Esophagus (tissue), 2 donors: ENCODE measurements at regions not wholly inside any gene's neighbourhood (a gene's known extent, or its start where the extent isn't known, plus 50 kb on each side); places are given as distances from the start of the nearest gene placed in this dataset.
"Not testable (repeated sequence)": the region's sequence is repeated elsewhere in the genome, so short reads cannot be mapped to it uniquely, and the experiment has no call there.

ENCODE experiments used
- H3K27ac ChIP-seq, 2 donors: one replicate each; pipeline ENCODE4 v1.5.1; 2013; ENCODE audit warnings: low read depth in 2 of 2, mild to moderate bottlenecking in 2 of 2, inconsistent platforms in 1 of 2, low read length in 1 of 2, moderate library complexity in 1 of 2
- H3K27me3 ChIP-seq, 2 donors: one replicate each; pipeline ENCODE4 v1.6.1; 2013; ENCODE audit warnings: low read length in 2 of 2, control low read depth in 1 of 2, mild to moderate bottlenecking in 1 of 2; ENCODE audit not compliant: insufficient read depth in 2 of 2, control insufficient read depth in 1 of 2
- H3K36me3 ChIP-seq, 2 donors: one replicate each; pipeline ENCODE4 v1.6.1; 2013; ENCODE audit warnings: low read length in 1 of 2; ENCODE audit not compliant: control insufficient read depth in 2 of 2, insufficient read depth in 2 of 2
- H3K4me1 ChIP-seq, 2 donors: one replicate each; pipeline ENCODE4 v1.6.1; 2013; ENCODE audit warnings: low read length in 1 of 2; ENCODE audit not compliant: control insufficient read depth in 2 of 2, insufficient read depth in 2 of 2
- H3K4me3 ChIP-seq, 2 donors: one replicate each; pipeline ENCODE4 v1.5.1; 2013; ENCODE audit warnings: low read length in 2 of 2, mild to moderate bottlenecking in 2 of 2, low read depth in 1 of 2, moderate library complexity in 1 of 2
- H3K9me3 ChIP-seq, 2 donors: one replicate each; pipeline ENCODE4 v1.6.1; 2013; ENCODE audit warnings: mild to moderate bottlenecking in 2 of 2, low read depth in 1 of 2, low read length in 1 of 2, moderate library complexity in 1 of 2; ENCODE audit not compliant: control insufficient read depth in 2 of 2, insufficient read depth in 1 of 2
- WGBS, 2 donors: extraction: QIAGEN DNeasy Blood & Tissue Kit; methylation state at CpG; one replicate each; pipeline ENCODE4 v1.1.7; 2013; 5-methylcytosine and 5-hydroxymethylcytosine counted together
- donor health status: healthy with polysubstance abuse.
- donor health status: Bipolar disorder and iron deficiency.

GRCh38 chr14:71762575-71762974 lies 169.7 kb upstream of the RGS6 start:
- no peak overlapping the region for H3K4me3 ChIP-seq
- no peaks in the 10 kb centered on the region for H3K36me3 ChIP-seq
- H3K27ac ChIP-seq = no peak overlapping the region
- 88 to 91% methylated on average over 4 of the region's 4 CpGs for WGBS, 2 donors
- peaks cover 0 to 3% of the 10 kb centered on the region in 2 donors for H3K9me3 ChIP-seq
- H3K4me1 ChIP-seq = peaks cover 0 to 2% of the 10 kb centered on the region in 2 donors
- H3K27me3 ChIP-seq = no peaks in the 10 kb centered on the region

- H3K9me3 ChIP-seq = peaks cover 0 to 3% of the 10 kb centered on the region in 2 donors
- no peaks in the 10 kb centered on the region for H3K27me3 ChIP-seq
- no peaks in the 10 kb centered on the region for H3K36me3 ChIP-seq
- WGBS, 2 donors = 44 to 47% methylated on average over 9 of the region's 9 CpGs
- H3K4me3 ChIP-seq = no peak overlapping the region
- no peak overlapping the region for H3K27ac ChIP-seq
- H3K4me1 ChIP-seq = peaks cover 0 to 2% of the 10 kb centered on the region in 2 donors
Observed at GRCh38 chr14:71764701-71765382, 167.4 kb upstream of the RGS6 start.

GRCh38 chr14:71765505-71765904 lies 166.7 kb upstream of the RGS6 start:
- no peaks in the 10 kb centered on the region for H3K36me3 ChIP-seq
- no peak overlapping the region for H3K27ac ChIP-seq
- H3K4me3 ChIP-seq = no peak overlapping the region
- H3K27me3 ChIP-seq = no peaks in the 10 kb centered on the region
- peaks cover 0 to 3% of the 10 kb centered on the region in 2 donors for H3K9me3 ChIP-seq
- H3K4me1 ChIP-seq = peaks cover 0 to 2% of the 10 kb centered on the region in 2 donors
- WGBS, 2 donors = 69 to 85% methylated on average over 1 of the region's 1 CpG

GRCh38 chr14:71770431-71770830 lies 161.8 kb upstream of the RGS6 start:
- peaks cover 0 to 6% of the 10 kb centered on the region in 2 donors for H3K9me3 ChIP-seq
- no peaks in the 10 kb centered on the region for H3K27me3 ChIP-seq
- H3K4me1 ChIP-seq = no peaks in the 10 kb centered on the region
- H3K4me3 ChIP-seq = no peak overlapping the region
- peak overlapping the region; percentile 5 to 70 for H3K27ac ChIP-seq
- WGBS, 2 donors = 60 to 66% methylated on average over 3 of the region's 3 CpGs
- no peaks in the 10 kb centered on the region for H3K36me3 ChIP-seq

GRCh38 chr14:71771421-71771820 lies 160.8 kb upstream of the RGS6 start:
- WGBS, 2 donors = 83 to 87% methylated on average over 4 of the region's 4 CpGs
- not testable (repeated sequence) for H3K27me3 ChIP-seq, H3K9me3 ChIP-seq, H3K36me3 ChIP-seq, H3K4me1 ChIP-seq, H3K27ac ChIP-seq, H3K4me3 ChIP-seq

GRCh38 chr14:71771996-71772395 lies 160.2 kb upstream of the RGS6 start:
- WGBS, 2 donors = 91 to 93% methylated on average over 17 of the region's 17 CpGs
- H3K36me3 ChIP-seq, H3K27me3 ChIP-seq, H3K27ac ChIP-seq, H3K9me3 ChIP-seq, H3K4me1 ChIP-seq, H3K4me3 ChIP-seq: not testable (repeated sequence)

- H3K27me3 ChIP-seq = no peaks in the 10 kb centered on the region
- 67 to 68% methylated on average over 3 of the region's 3 CpGs for WGBS, 2 donors
Observed at GRCh38 chr14:71773898-71774481, 158.2 kb upstream of the RGS6 start.

GRCh38 chr14:71776471-71777360 lies 155.5 kb upstream of the RGS6 start:
- Histone ChIP-seq H3K27ac (no peak overlapping the region), H3K4me3 (no peak overlapping the region), H3K4me1 (no peaks in the 10 kb centered on the region), H3K36me3 (no peaks in the 10 kb centered on the region), H3K9me3 (peaks cover 0 to 6% of the 10 kb centered on the region in 2 donors), H3K27me3 (no peaks in the 10 kb centered on the region)
- WGBS, 2 donors = 57 to 66% methylated on average over 10 of the region's 10 CpGs

More at GRCh38 chr14:71773898-71774481, 158.2 kb upstream of the RGS6 start:
- no peak overlapping the region for H3K27ac ChIP-seq
- peaks cover 0 to 6% of the 10 kb centered on the region in 2 donors for H3K9me3 ChIP-seq
- H3K4me3 ChIP-seq = no peak overlapping the region
- no peaks in the 10 kb centered on the region for H3K4me1 ChIP-seq
- H3K36me3 ChIP-seq = no peaks in the 10 kb centered on the region

GRCh38 chr14:71780075-71780474 lies 152.2 kb upstream of the RGS6 start:
- 47 to 54% methylated on average over 2 of the region's 2 CpGs for WGBS, 2 donors
- Histone ChIP-seq H3K27me3 (no peaks in the 10 kb centered on the region), H3K27ac (no peak overlapping the region), H3K4me3 (no peak overlapping the region), H3K9me3 (no peaks in the 10 kb centered on the region), H3K36me3 (no peaks in the 10 kb centered on the region), H3K4me1 (no peaks in the 10 kb centered on the region)
